K562 (cell line): ENCODE measurements at regions not wholly inside any gene's neighbourhood (a gene's known extent, or its start where the extent isn't known, plus 50 kb on each side); places are given as distances from the start of the nearest gene placed in this dataset.

Source experiments
- CHD4 ChIP-seq: fragments of 200-600 bp; sonication (generic); IDR thresholded peaks from 3 replicates; pipeline ENCODE4 v1.6.1; 2012; ENCODE audit warnings: low read depth, mild to moderate bottlenecking, mixed read lengths, low read length, inconsistent platforms; ENCODE audit not compliant: insufficient read depth, insufficient replicate concordance, poor library complexity, severe bottlenecking
- PTTG1 ChIP-seq: fragments of 450-650 bp; IDR thresholded peaks from 2 replicates; pipeline ENCODE4 v1.6.1; 2016; ENCODE audit warnings: low read depth, mild to moderate bottlenecking, missing genetic modification characterization, missing compliant biosample characterization
- TF ChIP-seq, protein P1 (sequence below): fragments of 250-450 bp; sonication (Bioruptor Pico); IDR thresholded peaks from 2 replicates; pipeline ENCODE4 v1.8.0; 2022; ENCODE audit warnings: moderate library complexity, mild to moderate bottlenecking, inconsistent platforms
- TF ChIP-seq, protein P2 (sequence below): fragments of 150-350 bp; IDR thresholded peaks from 2 replicates; pipeline ENCODE4 v1.6.1; 2014; ENCODE audit warnings: low read depth, mild to moderate bottlenecking, low read length, borderline replicate concordance
- TF ChIP-seq, protein P3 (sequence below): IDR thresholded peaks from 2 replicates; pipeline ENCODE4 v1.6.1; 2011; ENCODE audit warnings: borderline replicate concordance, low read depth, mild to moderate bottlenecking, moderate library complexity, low read length; ENCODE audit not compliant: insufficient read depth, poor library complexity, severe bottlenecking

DNA sequence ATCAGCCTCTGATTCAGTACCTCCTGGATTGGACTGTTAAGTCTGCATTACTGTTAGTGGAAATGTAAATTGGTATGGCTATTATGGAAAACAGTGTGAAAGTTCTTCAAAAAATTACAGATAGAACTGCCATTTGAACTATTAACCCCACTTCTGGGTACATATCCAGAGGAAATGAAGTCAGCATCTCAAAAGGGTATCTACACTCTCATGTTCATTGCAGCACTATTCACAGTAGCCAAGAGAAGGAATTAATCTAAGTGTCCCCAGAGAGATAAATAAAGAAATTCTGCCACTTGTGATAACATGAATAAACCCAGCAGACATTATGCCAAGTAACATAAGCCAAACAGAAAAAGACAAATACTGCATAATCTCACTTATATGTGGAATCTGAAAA, 676.0 kb downstream of the PLA2G4A start (continued):
- TF ChIP-seq, protein P1, sequence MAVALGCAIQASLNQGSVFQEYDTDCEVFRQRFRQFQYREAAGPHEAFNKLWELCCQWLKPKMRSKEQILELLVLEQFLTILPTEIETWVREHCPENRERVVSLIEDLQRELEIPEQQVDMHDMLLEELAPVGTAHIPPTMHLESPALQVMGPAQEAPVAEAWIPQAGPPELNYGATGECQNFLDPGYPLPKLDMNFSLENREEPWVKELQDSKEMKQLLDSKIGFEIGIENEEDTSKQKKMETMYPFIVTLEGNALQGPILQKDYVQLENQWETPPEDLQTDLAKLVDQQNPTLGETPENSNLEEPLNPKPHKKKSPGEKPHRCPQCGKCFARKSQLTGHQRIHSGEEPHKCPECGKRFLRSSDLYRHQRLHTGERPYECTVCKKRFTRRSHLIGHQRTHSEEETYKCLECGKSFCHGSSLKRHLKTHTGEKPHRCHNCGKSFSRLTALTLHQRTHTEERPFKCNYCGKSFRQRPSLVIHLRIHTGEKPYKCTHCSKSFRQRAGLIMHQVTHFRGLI: no peak
- TF ChIP-seq CHD4 (no peak), PTTG1 (no peak)
- TF ChIP-seq, protein P2, sequence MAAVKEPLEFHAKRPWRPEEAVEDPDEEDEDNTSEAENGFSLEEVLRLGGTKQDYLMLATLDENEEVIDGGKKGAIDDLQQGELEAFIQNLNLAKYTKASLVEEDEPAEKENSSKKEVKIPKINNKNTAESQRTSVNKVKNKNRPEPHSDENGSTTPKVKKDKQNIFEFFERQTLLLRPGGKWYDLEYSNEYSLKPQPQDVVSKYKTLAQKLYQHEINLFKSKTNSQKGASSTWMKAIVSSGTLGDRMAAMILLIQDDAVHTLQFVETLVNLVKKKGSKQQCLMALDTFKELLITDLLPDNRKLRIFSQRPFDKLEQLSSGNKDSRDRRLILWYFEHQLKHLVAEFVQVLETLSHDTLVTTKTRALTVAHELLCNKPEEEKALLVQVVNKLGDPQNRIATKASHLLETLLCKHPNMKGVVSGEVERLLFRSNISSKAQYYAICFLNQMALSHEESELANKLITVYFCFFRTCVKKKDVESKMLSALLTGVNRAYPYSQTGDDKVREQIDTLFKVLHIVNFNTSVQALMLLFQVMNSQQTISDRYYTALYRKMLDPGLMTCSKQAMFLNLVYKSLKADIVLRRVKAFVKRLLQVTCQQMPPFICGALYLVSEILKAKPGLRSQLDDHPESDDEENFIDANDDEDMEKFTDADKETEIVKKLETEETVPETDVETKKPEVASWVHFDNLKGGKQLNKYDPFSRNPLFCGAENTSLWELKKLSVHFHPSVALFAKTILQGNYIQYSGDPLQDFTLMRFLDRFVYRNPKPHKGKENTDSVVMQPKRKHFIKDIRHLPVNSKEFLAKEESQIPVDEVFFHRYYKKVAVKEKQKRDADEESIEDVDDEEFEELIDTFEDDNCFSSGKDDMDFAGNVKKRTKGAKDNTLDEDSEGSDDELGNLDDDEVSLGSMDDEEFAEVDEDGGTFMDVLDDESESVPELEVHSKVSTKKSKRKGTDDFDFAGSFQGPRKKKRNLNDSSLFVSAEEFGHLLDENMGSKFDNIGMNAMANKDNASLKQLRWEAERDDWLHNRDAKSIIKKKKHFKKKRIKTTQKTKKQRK: no peak
- TF ChIP-seq, protein P3, sequence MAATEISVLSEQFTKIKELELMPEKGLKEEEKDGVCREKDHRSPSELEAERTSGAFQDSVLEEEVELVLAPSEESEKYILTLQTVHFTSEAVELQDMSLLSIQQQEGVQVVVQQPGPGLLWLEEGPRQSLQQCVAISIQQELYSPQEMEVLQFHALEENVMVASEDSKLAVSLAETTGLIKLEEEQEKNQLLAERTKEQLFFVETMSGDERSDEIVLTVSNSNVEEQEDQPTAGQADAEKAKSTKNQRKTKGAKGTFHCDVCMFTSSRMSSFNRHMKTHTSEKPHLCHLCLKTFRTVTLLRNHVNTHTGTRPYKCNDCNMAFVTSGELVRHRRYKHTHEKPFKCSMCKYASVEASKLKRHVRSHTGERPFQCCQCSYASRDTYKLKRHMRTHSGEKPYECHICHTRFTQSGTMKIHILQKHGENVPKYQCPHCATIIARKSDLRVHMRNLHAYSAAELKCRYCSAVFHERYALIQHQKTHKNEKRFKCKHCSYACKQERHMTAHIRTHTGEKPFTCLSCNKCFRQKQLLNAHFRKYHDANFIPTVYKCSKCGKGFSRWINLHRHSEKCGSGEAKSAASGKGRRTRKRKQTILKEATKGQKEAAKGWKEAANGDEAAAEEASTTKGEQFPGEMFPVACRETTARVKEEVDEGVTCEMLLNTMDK: no peak
- TF ChIP-seq, all 486 proteins: peak for 0
